ENCODE measurements at regions not wholly inside any gene's neighbourhood (a gene's known extent, or its start where the extent isn't known, plus 50 kb on each side); places are given as distances from the start of the nearest gene placed in this dataset.

DNA sequence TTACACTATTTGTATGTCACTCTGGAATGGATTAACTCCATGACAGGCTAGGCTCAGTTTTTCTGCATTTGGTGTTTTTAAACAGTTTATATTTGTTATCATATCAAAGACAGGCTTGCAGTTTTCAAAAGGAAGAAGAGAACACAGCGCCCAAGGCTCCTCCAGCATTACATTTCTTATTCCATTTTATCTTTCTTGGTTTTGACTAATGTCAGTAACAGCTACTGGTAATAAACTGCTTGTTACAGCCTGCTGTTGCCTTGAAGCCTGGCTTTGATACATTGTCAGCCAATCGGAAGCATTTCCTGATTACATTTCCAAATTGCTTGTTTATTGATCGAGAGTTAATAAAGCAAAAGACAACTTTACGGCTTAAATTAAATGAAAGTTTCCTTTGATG is 166.0 kb upstream of the MDFIC start:
- no peak for DNase-seq

DNA sequence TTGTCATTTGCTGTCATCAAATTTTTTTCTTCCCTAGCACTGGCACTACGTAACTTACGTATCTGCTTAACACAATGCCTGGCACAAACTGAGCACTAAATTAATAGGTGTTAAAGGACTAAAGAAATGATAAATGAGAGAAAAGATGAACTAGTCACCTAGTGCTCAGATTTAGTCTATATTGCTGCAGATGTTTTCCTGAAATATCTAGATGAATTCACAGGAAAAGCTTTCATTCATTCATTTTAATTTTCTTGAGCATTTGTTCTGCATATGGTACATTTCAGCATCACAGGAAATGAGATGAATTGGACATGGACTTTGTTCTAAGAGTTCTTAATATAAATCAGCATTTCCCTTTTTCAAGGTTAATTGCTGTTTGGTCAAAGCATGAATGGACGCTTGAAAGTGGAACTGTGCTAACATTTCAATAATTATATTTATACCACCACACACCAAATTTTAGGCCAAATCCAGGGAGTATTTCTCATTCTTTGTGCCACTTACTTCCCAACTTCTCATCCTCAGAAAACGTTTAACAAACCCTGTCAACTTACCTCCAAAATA is 163.2 kb upstream of the MDFIC start:
- no peak for DNase-seq

DNA sequence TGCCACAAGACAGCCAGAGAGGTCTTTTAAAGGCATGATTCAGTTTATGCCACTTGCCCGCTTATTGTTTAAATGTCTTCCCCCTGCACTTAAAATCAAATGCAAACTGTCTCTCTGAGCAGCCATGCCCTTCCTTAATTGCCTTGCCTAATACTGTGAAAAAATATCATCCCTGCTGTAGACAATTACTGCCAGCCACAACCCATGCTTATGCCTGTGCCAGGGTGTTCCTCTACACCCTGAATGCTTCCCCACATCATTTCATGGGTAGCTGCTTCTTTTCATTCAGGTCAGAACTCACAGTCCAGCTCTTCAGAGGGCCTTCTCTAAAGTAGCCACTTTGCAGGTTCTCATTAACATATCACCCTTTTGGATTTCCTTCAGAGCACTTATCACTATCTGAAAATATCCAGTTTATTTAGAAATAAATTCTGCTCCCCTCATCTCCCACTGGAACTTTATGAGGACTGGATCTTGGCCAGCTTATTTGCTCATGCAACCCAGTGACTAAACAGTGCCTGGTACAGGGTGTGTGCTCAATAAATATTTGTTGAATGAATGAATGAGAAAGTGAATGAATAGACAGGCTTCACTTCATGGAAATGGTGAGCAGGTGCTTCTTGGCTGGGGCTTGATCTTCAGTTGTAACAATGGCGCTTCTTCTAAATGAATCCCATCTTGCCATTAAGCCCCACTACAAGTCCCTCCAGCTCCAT is 162.4 kb upstream of the MDFIC start:
- no peak for DNase-seq

DNA sequence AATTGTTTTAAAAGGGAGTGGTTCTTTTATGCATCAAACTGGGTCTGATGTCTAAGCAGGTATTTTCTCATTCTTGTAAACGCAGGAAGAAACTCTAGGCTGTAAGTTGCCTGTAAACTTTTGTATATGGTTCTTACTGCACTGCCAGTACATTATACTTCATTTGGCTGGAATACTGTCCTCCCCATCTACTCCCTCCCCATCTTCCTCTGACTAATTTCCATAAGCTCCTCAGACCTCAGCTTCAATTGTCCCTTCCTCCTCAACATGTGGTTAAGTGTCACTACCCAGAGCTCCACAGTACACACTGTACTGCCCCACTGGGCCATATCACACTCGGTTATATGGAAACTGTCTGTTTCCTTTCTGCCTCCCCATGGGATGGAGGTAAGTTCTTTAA is 161.4 kb upstream of the MDFIC start:
- DNase-seq = no peak

DNA sequence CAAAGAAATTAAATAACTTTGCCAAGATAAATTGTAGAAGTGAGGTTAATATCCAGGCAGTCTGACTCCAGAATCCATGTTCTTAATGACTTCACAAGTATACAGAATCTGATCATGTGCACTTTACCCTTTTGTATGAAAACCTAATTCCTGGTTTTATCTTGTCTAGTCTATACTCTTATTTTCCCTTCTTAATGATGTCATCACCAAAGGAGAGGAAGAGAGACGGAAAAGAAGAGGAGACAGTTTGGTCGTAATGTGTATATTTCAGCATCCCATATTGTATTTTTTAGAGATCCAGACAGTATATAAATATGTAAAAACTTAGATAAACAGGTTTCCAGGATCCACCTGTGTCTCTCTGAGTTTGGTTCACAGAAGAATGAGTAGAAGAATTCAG is 159.9 kb upstream of the MDFIC start:
- no peak for DNase-seq

DNA sequence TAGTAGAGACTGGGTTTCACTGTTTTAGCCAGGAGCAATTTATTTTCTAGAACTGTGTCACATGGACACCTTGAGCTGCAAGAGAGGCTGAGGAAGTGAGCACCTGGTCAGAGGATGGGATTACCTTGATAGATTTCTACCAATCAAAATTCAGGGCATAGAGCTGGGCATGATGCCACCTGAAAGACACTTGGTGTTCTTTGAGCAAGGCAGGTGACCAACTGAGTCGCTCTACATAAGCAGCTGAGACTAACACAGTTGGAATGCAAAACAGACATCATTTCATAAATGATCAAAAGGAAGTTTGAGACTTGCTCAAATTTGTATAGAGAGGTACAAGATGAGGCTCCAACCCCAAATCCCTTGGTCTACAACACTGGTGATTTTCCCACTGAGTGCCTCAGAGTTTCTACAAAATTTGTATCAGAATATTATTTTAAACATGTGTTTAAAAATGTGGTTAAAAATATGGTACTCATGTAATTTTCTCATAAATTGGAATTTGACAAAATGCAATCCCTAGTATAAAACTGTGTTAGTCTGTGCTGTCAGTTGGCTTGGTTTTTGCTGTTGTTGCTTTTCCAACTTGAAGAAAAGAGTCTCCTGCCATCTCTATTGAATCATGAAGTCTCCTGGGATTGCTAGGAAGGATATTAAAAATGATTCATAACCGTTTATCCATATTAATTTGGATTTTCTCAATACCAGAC is 156.4 kb upstream of the MDFIC start:
- no peak for DNase-seq

DNA sequence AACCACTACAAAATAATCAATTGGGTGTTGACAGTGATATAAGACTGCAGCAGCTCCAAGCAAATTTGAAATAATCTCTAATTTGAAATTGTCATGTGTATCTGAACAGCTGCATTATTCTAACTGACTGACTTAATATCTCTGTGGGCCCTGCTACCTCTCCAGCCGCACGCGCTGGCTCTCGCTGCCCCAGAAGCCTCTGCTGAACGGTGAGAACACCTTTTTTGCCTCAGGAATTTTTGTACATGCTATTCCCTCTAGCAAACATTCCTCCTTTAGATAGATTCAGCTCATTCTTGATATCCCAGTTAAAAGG is 155.9 kb upstream of the MDFIC start:
- no peak for DNase-seq

DNA sequence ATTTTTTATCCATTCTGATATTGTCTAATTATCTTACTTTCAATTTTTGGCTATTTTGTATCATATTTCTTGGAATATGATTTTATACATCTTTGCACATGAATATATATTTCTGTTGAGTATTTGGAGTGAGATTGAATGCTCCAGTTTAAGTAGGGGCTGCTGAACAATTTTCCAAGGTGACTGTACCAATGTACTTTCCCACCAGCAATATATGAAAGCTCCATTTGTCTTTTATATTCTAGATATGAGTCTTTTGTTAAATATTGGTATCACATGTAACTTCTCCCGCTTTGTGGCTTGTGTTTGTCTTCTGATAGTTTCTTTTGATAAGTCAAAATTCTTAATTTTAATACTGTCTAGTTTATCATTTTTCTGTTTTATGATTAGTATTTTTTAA is 144.6 kb upstream of the MDFIC start:
- no peak for DNase-seq

DNA sequence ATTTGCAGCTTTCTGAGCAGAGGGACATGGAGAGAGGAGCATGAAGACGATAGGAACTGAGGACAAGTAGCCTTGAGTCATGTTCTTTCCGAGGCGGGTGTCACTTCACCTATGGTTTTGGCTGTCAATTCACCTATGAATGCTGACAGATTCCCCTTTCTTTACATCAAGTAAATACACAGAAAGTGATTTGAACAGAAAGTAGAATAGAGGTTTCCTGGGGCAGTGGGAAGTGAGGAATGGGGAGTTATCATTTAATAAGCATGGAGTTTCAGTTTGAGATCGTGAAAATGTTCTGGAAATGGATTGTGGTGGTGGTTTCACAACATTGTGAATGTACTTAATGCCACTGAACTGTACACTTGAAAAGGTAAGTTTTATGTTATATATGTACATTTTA is 138.4 kb upstream of the MDFIC start:
- no peak for DNase-seq

DNA sequence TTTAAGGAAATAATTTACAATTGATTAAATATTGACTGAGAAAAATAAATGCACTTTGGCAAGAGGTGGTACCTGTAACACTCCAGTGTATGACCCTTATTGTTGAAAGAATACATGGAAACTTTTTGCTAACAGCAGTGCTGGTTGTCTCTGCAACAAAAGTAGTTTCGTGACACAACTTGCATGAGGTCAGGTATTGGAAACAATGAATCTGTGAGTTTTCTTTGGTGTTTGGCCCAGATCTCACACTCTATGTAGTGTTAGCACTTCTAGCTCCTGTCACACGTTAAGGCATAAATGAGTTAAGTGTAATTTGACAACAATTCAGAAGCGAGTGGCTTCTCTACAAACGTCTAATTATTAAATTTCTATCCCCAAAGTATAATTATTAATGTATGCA is 137.7 kb upstream of the MDFIC start:
- no peak for DNase-seq

DNA sequence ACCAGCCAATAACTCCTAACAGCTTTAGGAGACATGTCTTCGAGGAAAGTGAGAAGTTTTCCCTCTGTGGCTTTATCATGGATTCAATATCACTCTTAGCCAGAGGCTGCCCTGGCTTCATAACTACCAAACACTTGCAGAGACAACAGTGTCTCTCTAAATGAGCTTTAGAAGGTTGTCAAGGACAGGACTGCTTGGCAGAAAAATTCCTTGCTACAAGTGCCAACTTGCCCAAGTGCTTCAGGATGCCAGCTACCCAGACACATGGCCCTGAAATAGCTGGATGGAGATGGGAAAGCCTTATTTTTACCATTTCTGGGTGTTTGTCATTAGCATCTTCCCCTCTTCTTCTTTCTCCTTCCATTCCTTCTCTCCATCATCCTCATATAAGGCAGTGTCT is 137.1 kb upstream of the MDFIC start:
- no peak for DNase-seq

DNA sequence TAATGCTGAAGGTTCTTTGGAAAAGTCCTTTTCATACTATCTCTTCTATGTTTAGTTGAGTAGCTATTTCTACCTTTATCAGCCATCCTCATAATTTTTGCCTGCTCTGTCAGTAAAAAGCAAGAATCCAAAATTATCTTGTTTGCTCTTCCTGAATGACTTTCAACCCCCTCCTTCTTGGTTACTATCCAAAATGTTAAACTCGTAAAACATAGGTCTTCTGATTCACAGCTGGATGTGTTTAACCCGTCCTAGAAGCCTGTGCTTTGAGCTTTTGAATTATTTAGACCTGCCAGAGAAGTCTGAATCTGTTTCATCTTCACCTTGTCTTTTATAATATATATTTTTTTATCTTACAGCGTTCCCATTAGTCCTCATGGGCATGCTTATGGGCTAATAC is 136.4 kb upstream of the MDFIC start:
- no peak for DNase-seq

DNA sequence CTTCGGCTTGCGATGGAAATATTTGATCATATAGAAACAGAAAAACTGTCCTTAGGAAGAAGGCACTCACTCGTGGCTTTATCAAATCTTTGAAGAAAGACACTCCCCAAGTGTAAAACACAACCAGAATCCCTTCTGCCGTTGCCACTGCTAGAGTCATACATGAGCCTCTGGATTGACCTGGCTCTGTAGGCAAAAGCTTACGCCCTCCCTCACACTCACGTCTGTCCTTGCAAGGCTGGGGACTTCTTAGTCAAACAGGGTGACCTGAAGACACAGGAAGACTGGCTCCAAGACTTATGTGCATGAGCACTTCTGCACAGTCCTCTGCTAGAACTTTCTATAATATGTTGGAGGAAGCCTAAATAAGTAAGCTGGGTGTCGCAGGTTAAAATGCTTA is 135.4 kb upstream of the MDFIC start:
- no peak for DNase-seq

DNA sequence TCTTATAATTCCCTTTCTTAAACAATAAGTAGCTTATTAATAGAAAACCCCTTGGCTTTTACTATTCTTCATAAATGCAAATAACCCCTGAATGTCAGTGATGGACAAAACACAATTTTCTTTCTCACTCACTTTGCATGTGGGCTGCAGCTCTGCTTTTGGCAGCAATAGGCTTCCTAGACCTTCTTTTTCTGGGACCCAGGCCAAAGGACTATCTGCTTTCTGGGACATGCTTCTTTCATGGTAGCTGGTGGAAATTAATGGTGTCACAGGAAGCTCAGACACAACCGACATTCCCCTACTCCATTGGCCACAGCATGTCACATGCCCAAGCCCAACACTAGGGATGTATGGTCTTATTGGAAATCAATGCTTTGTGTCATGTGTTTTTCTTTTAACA is 134.3 kb upstream of the MDFIC start:
- DNase-seq = no peak

DNA sequence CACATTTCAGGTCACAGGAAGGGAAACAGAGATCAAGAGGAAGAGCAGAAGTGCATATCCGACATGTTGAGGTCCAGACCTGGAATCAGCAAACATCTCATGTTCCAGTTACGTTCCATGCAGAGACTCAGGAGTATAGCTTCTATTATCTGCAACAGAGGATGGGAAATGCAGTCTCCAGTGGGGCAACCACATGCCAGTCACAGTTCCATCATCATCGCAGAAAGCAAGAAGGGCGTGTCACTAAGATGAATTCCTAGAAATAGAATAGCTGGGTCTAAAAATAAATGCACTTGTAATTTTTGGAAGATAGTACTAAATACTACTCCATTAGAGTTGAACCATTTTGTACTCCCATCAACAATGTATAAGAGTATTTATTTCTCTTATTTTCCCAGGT is 133.2 kb upstream of the MDFIC start:
- DNase-seq = no peak

DNA sequence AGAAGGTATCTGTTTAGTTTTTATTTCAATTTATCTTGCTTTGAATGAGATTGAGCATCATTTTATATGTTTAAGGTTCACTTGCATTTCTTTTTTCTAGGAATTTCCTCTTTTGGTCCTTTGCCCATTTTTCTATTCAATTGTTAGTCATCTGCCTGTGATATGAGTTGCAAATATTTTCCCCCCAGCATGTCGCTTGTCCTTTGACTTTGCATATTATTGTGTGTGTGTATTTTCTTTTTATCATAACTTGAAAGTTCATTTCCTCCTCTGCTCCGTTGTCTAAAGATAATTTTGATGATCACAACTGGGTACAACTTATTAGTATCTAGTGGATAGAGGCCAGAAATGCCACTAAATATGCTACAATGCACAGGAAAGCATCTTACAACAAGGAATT is 132.7 kb upstream of the MDFIC start:
- no peak for DNase-seq

DNA sequence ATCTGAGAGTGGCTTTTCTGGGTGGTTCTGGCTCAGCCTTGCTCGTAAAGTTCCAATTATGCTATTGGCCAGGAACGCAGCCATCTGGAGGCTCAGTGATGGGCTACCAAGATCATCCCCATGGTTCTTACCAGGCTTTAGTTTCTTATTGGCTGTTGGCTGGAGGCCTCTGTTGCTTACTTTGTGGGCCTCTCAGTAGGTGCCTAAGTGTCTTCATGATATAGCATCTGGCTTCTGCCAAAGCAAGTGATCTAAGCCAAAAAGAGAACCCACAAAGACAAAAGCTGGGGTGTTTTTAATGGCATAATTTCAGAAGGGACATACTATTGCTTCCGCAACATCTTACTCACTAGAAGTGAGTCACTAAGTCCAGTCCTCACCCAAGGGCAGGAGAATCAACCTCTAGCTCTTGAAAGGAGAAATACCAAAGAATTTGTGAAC is 132.0 kb upstream of the MDFIC start:
- no peak for DNase-seq

DNA sequence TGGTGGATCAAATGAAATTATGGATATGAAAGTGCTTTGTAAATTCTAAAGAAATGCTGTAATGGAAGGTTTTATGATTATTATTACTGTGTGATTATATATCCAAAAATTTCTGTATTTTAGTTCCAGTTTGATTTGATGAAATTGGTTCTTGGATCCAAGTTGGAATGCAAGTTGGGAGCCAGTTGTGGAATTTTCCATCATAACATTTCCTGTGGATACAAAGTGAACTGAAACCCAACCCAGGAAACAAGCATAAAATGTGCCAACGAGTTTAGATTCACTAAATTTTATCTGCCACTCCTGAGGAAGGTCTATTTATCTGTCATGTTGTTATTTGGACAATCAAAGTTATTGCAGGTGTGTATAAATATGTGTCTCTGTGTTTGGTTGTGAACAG is 131.4 kb upstream of the MDFIC start:
- no peak for DNase-seq

DNA sequence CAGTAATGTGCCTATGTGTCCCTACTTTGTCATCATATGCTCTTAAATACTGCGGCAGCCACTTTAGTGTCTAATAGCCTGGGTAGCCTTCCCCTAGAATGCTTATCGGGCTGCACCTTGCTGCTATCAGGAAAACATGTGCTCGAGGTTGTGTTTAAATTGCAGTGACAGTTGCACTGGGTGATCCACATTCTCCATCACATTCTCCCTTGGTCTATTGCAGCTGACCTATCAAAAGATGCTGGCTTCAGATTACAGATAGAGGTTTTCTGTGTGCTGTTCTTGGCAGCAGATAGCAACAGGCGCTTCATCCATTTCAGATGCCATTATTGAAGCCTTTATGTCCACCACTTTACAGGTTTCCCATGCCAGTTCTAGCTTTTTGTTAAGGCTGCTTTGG is 130.1 kb upstream of the MDFIC start:
- DNase-seq = no peak

DNA sequence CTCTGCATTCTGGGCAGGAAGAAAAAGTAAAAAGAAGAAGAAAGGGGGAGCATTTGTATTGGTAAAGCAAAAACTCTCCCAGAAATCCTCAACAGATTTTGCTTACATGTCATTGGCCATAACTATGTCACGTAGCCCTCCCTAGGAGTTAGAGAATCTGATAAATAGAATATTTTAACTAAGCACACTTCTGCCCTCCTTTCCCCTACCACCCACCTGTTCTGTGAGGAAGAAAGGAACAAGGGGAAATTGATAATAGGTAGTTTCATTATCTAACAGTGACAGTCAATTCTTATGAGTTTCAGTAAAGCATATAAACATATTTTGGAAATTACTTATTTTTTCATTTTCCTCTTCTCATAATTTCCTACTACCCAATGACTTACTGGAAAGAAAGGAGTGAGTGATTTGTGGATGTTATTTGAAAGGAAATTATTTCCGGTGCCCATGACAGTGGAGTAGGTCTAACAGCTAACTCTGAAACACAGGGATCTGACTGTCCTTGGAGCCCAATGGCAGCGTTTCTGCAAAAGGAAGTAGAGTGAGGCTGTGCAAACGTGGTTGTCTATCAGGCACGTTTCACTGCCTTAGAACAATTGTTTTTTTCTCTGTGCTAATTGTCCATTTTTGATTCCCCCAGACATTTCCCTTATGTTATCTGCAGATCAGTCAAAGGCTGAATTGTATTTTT is 128.6 kb upstream of the MDFIC start:
- no peak for DNase-seq

DNA sequence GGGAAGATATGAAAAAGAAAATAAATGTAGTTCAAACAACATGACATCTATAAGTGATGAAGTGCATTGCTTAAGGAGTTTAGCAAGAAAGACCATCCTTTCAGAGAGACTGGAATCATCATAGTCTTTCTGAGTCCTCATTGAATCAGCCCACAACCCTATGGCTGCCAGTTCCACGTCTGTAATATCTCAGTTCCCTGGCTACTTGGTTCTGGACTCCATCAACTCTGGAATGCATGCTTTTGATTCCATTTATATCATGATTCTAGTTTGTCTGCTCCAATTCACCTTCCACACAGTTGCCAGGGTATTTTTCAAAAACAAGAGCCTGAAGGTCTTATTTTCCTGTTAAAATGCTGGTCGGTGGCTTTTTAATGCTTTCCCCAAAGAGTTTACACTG is 126.4 kb upstream of the MDFIC start:
- DNase-seq = no peak

DNA sequence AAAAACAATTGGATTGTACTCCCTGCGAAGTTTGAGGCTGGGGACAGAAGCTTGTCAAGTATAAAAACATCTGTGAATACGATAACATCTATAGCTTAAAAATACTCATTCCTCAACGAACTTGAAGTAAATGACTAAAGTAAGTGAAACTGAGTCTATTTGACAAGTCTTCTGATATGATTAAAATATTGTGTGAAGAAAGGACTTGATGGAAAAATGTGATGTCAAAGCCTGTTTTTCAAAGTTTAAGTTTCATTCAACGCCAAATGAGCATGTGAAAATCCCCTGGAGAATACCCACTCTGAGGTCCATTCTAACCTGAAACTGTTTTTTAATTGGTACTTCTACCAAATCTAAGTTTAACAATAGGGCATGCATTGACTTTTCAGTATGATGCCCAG is 122.3 kb upstream of the MDFIC start:
- DNase-seq = no peak

DNA sequence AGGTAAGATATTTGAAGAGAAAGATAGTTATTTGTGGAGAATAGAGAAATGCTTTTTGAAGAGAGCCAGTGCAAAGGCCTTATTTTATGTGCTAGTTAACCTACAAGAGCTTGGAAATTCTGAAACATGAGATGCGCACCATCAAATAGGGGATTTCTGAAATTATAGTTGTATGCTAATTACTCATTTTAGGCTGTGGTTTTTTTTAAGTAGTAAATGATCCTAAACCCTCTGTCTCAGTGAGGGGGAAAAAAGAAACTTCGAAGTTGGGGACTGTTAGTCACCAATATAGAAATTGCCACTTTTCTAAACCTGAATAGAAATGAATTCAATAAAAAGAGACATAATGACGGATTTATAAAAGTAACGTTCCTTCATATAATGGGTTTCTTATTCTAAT is 119.3 kb upstream of the MDFIC start:
- DNase-seq = no peak

DNA sequence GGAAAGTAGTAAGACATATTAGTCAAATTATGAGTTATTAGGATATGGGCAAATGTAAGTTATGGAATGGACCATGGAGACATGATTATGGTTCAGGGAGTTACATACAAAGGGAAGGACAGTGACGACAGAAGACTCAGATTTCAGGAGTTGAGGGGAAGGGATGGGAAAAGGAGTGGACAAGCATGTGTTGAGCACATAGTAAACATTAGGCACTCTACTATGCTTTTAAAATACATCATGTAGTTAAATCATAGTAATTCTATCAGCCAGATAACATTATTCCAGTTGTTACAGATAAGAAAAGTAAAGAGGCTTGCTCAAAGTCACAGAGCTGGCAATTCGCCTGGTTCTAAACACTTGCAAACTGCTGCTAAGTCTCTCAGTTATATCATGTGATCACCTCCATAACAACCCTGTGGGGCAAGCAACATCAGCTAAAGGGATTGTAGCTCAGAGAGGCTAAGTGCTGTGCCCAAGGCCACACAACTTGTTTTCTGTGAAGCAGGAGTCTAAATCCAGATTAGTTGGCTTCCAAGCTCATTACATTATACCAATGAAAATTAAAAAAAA is 115.2 kb upstream of the MDFIC start:
- no peak for DNase-seq

All from inflammatory macrophage treated with lipopolysaccharide for 1 hour (primary cell).